OCI-LY7 (cell line): ENCODE measurements at regions not wholly inside any gene's neighbourhood (a gene's known extent, or its start where the extent isn't known, plus 50 kb on each side); places are given as distances from the start of the nearest gene placed in this dataset.

Experiments
- CTCF ChIP-seq: fragments of 200-600 bp; sonication (generic); conservative IDR thresholded peaks from 2 replicates; pipeline ENCODE4 v1.5.1; 2014; ENCODE audit warnings: mild to moderate bottlenecking, antibody characterized with exemption, low read length, moderate library complexity, mixed read lengths
- EZH2phosphoT487 ChIP-seq: fragments of 200-600 bp; sonication (generic); IDR thresholded peaks from 2 replicates; pipeline ENCODE4 v1.6.1; 2018; ENCODE audit warnings: low read depth, borderline replicate concordance, mild to moderate bottlenecking, mixed run types, antibody characterized with exemption, low read length, moderate library complexity, mixed read lengths

DNA sequence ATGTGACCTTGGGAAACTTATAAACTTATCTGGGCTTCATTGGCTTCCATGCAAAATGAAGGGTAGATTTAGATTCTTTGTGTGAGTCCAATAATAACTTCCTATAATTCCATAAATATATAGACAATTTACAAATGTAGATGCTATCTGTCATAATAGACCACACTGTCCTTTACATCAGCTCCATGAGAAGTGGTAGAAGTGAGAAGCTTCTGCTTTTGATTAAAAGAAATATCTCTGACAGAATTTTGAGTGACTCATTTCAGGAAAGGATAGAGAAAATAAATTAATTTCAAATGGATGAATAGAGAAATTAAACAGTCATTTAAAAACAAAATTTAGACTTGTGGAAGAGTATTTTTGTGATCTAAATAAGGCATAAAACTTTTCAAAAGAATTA lies 329.7 kb upstream of the ATP2B1 start:
- TF ChIP-seq CTCF (no peak), EZH2phosphoT487 (no peak)
